Brain pericyte (primary cell): ENCODE measurements at regions not wholly inside any gene's neighbourhood (a gene's known extent, or its start where the extent isn't known, plus 50 kb on each side); places are given as distances from the start of the nearest gene placed in this dataset.

ENCODE experiments used
- DNase-seq: peaks from one replicate; pipeline ENCODE4 v3.0.0-alpha.2; 2012; ENCODE audit warnings: low read depth, low spot score

DNA sequence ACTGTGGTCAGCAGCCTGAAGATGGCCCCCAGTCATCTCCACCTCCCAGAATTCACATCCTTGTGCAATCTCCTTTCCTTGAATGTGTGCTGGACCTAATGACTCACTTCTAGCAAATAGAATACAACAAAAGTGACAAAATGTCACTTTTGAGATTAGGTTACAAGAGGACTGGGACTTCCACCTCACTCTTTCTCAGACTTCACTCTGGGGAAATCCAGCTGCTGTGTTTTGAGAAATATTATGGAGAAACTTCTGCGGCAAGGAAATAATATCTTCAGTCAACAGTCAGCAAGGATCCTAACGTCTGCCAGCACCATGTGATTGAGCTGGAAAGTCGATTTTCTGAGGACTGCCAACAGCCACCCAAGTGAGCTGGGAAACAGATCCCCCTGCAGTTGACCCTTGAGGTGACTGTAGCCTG is 70.5 kb upstream of the GADD45A start:
- DNase-seq = no peak

DNA sequence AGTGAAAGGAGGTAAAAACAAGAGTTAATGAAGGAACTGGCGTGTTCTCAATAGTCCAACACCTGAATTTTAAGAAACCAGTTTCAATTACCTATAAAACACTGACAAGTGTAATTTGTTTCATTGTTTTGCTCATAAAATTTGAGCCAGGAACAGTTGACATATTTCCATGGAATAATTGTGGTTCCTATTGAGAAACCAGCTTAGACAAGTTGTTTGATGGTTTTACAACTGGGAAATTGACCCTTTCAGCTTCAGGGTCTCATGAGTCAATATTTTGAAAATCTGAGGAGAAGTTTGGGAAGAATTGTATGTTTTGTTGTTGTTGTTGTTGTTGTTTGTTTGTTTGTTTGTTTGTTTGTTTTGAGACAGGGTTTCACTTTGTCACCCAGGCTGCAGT is 69.1 kb upstream of the GADD45A start:
- DNase-seq = no peak

- no peak for DNase-seq
Observed at GRCh38 chr1:67616394-67616985, 68.5 kb upstream of the GADD45A start.

DNA sequence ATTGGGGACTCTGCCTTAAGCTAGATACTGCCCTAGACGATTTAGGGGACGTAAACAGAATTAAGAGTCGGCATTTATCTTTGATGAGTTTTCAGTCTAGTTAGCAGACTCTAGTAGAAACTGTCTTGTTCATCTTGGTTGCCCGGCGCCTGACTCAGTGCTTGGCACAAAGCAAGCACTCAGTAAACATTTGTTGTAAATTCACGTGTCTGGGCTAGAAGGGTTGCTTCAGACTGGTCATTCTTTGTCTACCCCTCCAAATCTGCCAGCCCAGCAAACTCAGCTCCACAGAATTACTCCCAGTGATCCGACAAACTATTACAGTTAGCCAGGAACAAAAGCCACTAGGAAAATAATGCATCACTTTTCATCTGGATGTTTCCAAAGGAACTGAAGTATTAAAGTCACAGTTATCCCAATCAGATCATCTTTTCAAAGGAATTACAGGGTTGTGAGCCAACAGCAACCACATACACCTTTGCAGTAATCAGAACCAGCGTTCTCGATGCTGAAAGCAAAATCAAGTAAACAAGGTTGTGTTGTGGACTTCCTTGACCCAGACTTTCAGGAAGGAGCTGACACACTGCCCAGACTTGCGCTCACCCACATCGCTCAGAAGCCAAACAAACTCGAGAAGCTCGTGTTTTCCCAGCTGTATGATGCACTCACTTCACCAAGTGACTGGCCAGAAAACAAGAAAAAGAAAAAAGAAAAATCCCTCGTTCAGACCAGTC is 66.5 kb upstream of the GADD45A start:
- peak; percentile 86 for DNase-seq

DNA sequence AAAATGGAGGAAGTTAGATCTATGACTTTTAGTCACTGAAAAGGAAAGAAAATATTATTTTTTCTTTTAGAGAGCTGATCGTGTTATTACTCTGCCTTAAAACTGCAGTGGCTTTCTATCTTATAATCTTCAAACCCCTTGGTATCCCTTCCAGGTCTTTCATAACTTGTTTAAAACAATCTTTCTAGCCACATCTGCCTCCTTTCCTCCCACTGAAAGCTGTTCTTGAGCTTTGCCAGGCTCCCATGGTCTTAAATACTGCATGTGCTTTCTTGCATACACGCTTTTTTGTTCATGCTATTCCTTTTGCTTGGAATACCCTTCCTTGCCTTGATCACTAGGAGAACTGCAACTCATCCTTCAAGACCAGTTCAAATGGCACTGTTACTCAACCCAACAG is 65.9 kb upstream of the GADD45A start:
- DNase-seq = no peak

DNA sequence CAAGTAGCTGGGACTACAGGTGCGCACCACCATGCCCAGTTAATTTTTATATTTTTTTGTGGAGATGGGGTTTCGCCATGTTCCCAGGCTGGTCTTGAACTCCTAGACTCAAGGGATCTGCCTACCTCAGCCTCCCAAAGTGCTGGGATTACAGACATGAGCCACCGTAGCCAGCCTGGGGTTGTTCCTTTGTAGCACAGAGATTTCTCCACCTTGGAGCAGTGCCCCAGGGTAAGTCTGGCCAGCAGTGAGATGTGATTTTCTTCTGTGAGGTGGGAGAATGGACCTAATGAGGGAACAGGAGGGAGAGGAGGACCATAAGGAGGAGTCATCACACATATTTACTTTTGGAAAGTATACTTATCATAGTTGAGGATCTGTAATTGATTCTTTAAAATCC is 61.1 kb upstream of the GADD45A start:
- DNase-seq = no peak

DNA sequence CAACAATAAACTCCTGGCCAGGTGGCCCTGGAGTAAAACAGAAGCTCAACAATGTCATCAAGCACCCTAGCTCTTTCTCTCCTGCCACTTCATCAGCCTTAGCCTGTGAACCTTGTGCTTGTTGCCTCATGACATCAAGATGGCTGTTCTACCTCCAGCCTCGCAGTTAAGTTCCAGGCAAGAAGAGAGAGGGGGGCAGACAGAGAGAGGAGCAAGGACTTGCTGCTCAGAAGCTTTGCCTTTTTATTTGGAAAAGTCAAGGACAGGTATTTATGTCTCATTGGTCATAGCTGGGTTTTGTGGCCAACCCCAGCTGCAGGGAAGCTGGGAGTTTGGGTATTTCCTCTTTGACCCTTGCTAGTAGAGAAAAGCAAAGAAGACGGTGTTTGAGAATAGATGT is 60.3 kb upstream of the GADD45A start:
- DNase-seq = no peak

GRCh38 chr1:67626090-67626860 is 58.7 kb upstream of the GADD45A start:
- peak; percentile 11 for DNase-seq

DNA sequence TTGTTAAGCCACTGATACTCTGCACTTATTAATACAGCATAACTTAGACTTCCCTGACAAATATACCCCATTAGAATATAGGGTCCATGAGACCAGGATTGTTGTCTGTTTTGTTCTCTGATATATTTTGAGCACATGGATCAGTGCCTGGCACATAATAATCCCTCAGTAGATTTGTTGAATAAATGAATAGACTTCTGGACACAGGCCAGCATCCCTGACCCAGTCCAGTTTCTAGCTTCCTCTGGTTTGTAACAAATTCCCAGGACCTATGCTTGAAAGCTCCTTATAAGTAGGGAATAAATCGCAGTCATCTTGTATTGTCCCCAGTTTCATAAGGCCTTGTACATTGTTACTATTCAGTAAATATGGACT is 58.2 kb upstream of the GADD45A start:
- no peak for DNase-seq

- DNase-seq = no peak
Observed at GRCh38 chr1:67627336-67627735, 57.7 kb upstream of the GADD45A start.

DNA sequence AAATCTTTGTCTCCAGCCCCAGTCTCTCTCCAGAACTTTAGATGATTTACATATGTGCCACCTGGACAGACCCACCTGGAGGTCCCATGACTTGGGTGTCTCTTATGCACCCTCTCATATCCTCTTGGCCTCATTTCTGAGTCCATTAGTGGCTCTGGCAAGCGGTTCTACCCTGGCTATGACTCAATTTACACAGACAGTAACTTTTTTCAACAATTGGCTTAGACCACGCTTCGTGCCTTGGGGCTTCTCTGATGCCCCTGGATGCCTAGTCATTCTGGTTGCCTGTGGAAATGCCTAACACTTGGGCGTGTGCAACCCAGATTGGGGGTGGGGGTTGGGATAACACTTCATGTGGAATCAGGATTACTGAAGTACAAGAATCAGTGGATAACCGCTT is 57.1 kb upstream of the GADD45A start:
- DNase-seq = no peak

DNA sequence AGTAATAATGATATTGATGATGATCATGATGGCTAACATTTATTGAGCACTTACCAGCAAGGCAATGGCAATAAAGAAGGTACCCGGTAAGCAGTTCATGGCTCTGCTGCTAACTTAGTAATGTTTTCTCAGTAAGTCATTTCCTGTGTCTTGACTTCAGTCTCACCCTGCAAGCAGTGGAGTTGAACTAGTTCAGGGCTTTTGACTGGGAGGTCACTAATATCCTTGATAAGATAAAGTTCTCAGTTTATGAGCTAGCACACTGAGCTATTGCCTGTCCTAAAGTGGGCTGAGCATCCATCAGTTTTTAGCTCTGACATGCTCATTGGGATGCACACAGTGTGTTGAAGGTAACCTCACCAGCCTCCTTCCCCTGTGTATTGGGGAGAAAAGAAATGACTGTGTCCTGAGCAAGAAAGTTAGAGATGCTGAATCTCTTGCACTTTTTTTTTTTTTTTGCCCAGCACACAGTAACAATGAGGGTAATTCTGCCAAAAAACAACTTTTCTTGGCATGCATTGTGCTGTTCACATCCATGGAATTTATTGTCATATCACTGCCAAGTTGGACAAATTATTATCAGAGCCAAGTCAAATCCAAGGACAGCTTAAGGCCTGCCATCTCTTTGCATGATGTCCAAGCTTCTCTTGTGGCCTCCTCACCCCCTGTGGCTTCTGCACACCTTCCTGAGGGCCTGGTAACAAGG is 55.5 kb upstream of the GADD45A start:
- no peak for DNase-seq

DNA sequence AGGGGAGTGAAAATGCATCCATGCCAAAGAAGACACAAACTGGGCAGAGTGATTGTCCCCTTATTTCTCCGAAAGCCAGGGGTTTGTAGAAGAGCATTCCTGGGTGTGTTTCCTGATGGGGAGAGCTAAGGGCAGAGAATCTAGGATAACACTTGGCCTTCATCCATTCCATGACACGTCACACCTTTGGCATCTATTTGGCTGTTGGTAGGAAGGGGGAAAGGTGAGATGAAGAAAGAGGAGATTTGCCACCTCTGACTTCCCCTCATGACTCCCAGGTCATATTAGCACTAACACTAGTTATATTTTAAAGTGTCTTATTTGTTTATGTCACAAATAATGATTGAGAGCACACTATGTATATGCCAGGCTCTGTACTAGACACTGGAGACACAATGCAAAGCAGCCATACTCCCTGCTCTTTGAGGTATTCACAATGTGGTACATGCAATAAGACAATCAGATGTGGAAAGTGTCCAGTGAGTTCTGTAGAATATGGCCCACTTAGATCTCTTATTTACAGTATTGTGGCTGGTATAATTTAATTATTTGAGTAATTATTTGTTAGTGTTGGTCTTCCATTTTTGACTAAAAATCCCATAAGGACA is 54.5 kb upstream of the GADD45A start:
- no peak for DNase-seq

GRCh38 chr1:67632356-67632755 is 52.6 kb upstream of the GADD45A start:
- no peak for DNase-seq

DNA sequence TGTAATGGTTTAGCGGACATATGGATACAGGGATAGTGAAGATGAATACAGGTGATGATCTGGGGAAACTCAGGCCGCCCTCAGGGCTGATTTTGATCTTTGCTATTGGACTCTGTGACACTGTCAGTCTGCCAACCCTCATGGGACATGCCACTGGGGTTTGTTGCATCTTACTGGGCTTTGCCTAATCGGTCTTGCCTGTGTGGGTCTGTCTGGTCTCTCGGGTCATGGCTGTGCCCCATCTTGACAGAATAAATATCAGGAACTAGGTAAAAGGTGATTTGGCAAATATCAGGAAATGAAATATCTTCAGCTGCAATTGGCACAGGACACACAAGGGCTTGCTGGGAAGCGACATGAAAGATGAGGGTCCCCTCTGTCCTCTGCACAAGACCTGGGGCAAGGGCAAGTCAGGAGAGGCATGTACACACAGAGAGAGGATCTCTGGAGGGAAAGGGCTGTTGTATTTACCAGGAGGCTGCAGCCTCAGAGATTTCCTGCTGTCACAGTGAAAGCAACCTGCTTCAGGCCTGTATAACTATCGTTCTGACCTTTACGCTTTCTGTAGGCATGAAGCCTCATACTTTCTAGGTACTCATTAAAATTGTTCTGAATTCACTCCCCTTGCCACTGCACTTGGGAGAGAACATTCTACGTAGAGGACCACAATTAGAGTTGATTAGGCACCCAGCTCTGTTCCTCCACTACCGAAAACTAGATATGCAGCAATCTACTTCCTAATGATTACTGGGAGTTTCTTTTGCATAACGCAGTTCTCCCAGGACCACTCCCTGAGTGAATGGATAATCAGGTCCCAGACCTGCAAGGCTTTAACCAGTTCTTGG is 52.0 kb upstream of the GADD45A start:
- no peak for DNase-seq

- DNase-seq = no peak
Observed at GRCh38 chr1:67634396-67634935, 50.5 kb upstream of the GADD45A start.

DNA sequence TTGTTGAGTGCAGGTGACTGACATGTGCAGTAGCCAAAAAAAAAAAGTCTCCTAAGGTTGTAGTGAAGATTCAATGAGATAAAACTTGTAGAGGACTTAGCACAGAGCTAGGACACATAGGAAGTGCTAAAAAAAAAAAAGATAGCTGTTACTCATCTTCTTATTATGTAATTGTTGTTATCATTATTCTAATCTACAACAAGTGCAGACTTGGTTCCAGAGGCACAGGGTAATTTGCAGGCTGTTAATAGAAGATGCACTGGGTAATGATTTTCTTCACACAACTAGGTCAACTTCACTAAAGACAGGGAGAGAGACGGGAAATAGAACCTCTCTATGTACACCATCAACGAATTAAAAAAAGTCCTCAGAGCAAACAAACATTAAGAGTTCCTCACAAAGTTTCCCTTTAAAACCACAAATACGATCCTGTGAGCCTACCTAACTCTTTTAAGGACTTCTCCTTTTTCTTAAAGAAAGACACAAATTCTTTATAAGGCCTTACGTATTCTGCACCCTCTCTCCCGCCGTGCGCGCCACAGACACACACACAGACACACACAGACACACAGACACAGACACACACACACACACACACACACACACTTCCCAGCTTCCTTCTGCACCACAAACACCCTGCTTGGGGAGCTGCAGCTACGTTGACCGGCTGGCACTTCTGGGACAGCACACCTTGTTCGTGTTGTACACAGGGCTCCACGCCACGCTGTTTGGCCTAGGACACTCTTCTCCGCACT is 49.8 kb upstream of the GADD45A start:
- DNase-seq = no peak
